ENCODE measurements at regions not wholly inside any gene's neighbourhood (a gene's known extent, or its start where the extent isn't known, plus 50 kb on each side); places are given as distances from the start of the nearest gene placed in this dataset.

GRCh38 chr6:95790787-95791186, 213.5 kb downstream of the MANEA start:
- no peak for TF ChIP-seq CTCF (IDR thresholded peaks at IDR 0.05; ENCODE audit: insufficient read depth, low read depth, low read length)
- TF ChIP-seq EZH2 (IDR thresholded peaks at IDR 0.05; ENCODE audit: insufficient read depth, low read length): no peak

Measured in astrocyte (in vitro differentiated cells and primary cell).